K562 (cell line): ENCODE measurements at regions not wholly inside any gene's neighbourhood (a gene's known extent, or its start where the extent isn't known, plus 50 kb on each side); places are given as distances from the start of the nearest gene placed in this dataset.

Source experiments
- ATAC-seq: fragments of 200-7000 bp; cut with Tn5 transposase; 3 replicates; pipeline ENCODE4 v1.9.1; 2020; ENCODE audit warnings: moderate library complexity
- BruUV-seq: library from RNA; stranded (reverse); fragments of 400-500 nt; replicated peaks from 2 replicates; lab custom pipeline; 2021; lab: Mats Ljungman, UMichigan
- CTCF ChIA-PET: fragments of 300-600 bp; formaldehyde crosslinking; extraction: SDS; loops from one replicate; lab custom pipeline; 2021; ENCODE audit warnings: low intra/inter-chr PET ratio; lab: Yijun Ruan, JAX
- POLR2A ChIA-PET: fragments of 300-600, 350-650 bp; sonication (Branson Sonifier 250); formaldehyde crosslinking; extraction: SDS; loops from one replicate; lab custom pipeline; 2021; ENCODE audit warnings: antibody characterized with exemption, inconsistent platforms; lab: Yijun Ruan, JAX
- DNase-seq, 4 experiments: peaks; one replicate each; pipeline versions ENCODE4 v3.0.0 to v3.0.0-alpha.2; 2011 to 2018; ENCODE audit warnings: low spot score in 3 of 4, mixed read lengths in 3 of 4; ENCODE audit errors: extremely low read depth in 1 of 4
- FAIRE-seq: peaks from 2 replicates; lab custom pipeline; 2011; peaks lifted over from hg19 to GRCh38; lab: Jason Lieb, UNC
- H2AFZ ChIP-seq: 2 replicates; pipeline ENCODE4 v1.6.0; 2011; ENCODE audit warnings: low read depth, low read length, control low read depth, inconsistent platforms
- H3K27ac ChIP-seq: fragments of 200-600 bp; 3 replicates; pipeline ENCODE4 v1.8.0; 2011; ENCODE audit warnings: low read depth, mild to moderate bottlenecking, control low read depth, inconsistent platforms, low read length, moderate library complexity, mixed read lengths; ENCODE audit errors: extremely low read depth
- H3K27me3 ChIP-seq, 2 experiments: fragments of 300-600 bp in 1 of 2; 2 replicates in 1 of 2; 3 replicates in 1 of 2; pipeline versions ENCODE4 v1.6.0 to v1.8.0; 2011; ENCODE audit warnings: inconsistent platforms in 2 of 2, low read length in 2 of 2, mild to moderate bottlenecking in 1 of 2, mixed read lengths in 1 of 2, moderate library complexity in 1 of 2; ENCODE audit not compliant: control insufficient read depth in 2 of 2, insufficient read depth in 2 of 2
- H3K36me3 ChIP-seq: fragments of 300-600 bp; 3 replicates; pipeline ENCODE4 v1.8.0; 2011; ENCODE audit warnings: mild to moderate bottlenecking, low read length, inconsistent platforms; ENCODE audit not compliant: control insufficient read depth, insufficient read depth
- H3K4me1 ChIP-seq, 2 experiments: fragments of 200-600 bp in 1 of 2; replicated peaks in 1 of 2; 2 replicates in 1 of 2; 3 replicates in 1 of 2; pipeline versions ENCODE4 v1.5.1 to v1.8.0; 2011; ENCODE audit warnings: inconsistent platforms in 2 of 2, low read length in 2 of 2, mild to moderate bottlenecking in 1 of 2, mixed read lengths in 1 of 2, moderate library complexity in 1 of 2; ENCODE audit not compliant: control insufficient read depth in 2 of 2, insufficient read depth in 2 of 2
- H3K4me2 ChIP-seq: 2 replicates; pipeline ENCODE4 v1.6.1; 2011; ENCODE audit warnings: low read length, control low read depth, inconsistent platforms, mixed read lengths; ENCODE audit not compliant: insufficient read depth
- H3K4me3 ChIP-seq: fragments of 200-600 bp; sonication (generic), shearing (Covaris generic); 2 replicates; pipeline ENCODE4 v1.5.1; 2016; ENCODE audit warnings: control low read depth, inconsistent platforms
- H3K79me2 ChIP-seq: fragments of 200-600 bp; 3 replicates; pipeline ENCODE4 v1.8.0; 2011; ENCODE audit warnings: low read length, inconsistent platforms; ENCODE audit not compliant: control insufficient read depth, insufficient read depth
- H3K9ac ChIP-seq, 2 experiments: 2 replicates each; pipeline versions ENCODE4 v1.6.0 to v1.6.1; 2011; ENCODE audit warnings: low read depth in 2 of 2, low read length in 2 of 2, control low read depth in 1 of 2, inconsistent platforms in 1 of 2, mild to moderate bottlenecking in 1 of 2, mixed read lengths in 1 of 2; ENCODE audit not compliant: insufficient read depth in 1 of 2
- H3K9me1 ChIP-seq: one replicate; pipeline ENCODE4 v1.6.0; 2011; ENCODE audit warnings: inconsistent platforms, mild to moderate bottlenecking, low read length, moderate library complexity; ENCODE audit not compliant: control insufficient read depth, insufficient read depth
- H3K9me3 ChIP-seq: replicated peaks from 2 replicates; pipeline ENCODE4 v1.5.1; 2011; ENCODE audit warnings: low read depth, low read length, inconsistent platforms; ENCODE audit not compliant: control insufficient read depth, insufficient read depth
- H4K20me1 ChIP-seq: replicated peaks from 2 replicates; pipeline ENCODE4 v1.6.1; 2011; ENCODE audit warnings: low read length, inconsistent platforms, mixed read lengths; ENCODE audit not compliant: control insufficient read depth, insufficient read depth
- EP300 ChIP-seq: IDR thresholded peaks from 2 replicates; pipeline ENCODE4 v1.6.1; 2012; ENCODE audit warnings: low read length, improper control_type of control experiment
- ETS1 ChIP-seq: conservative IDR thresholded peaks from 2 replicates; pipeline ENCODE4 v1.6.1; 2011; ENCODE audit warnings: low read depth, mild to moderate bottlenecking, low read length; ENCODE audit not compliant: control insufficient read depth
- KHSRP ChIP-seq: fragments of 450-650 bp; IDR thresholded peaks from 2 replicates; pipeline ENCODE4 v1.6.1; 2017
- MCM2 ChIP-seq: fragments of 450-650 bp; IDR thresholded peaks from 2 replicates; pipeline ENCODE4 v1.6.1; 2017; ENCODE audit warnings: low read depth, mild to moderate bottlenecking
- MTA2 ChIP-seq: fragments of 450-650 bp; IDR thresholded peaks from 2 replicates; pipeline ENCODE4 v1.6.1; 2016; ENCODE audit warnings: low read depth
- PPARD ChIP-seq: fragments of 250-450 bp; sonication (Bioruptor Pico); IDR thresholded peaks from 2 replicates; pipeline ENCODE4 v1.8.0; 2022; ENCODE audit warnings: inconsistent platforms, mild to moderate bottlenecking, moderate library complexity
- SMARCC2 ChIP-seq: fragments of 450-650 bp; IDR thresholded peaks from 2 replicates; pipeline ENCODE4 v1.6.1; 2017; ENCODE audit warnings: antibody characterized with exemption, moderate library complexity, mild to moderate bottlenecking, low read depth
- TCF7 ChIP-seq: sonication (generic); IDR thresholded peaks from 2 replicates; pipeline ENCODE4 v1.6.1; 2016; ENCODE audit warnings: antibody characterized with exemption, borderline replicate concordance
- TEAD2 ChIP-seq: fragments of 450-650 bp; IDR thresholded peaks from 2 replicates; pipeline ENCODE4 v1.6.1; 2016; ENCODE audit warnings: missing genetic modification characterization, control low read depth, missing compliant biosample characterization
- ZKSCAN1 ChIP-seq: fragments of 150-350 bp; IDR thresholded peaks from 2 replicates; pipeline ENCODE4 v1.6.1; 2016; ENCODE audit warnings: low read depth, low read length
- WGBS: fragments of 100-300 bp; shearing (Covaris generic); methylation state at CpG from one replicate; pipeline ENCODE4 v1.1.6; 2016; ENCODE audit warnings: low coverage, mixed read lengths; ENCODE audit not compliant: insufficient coverage; ENCODE audit errors: missing lambda C conversion rate; 5-methylcytosine and 5-hydroxymethylcytosine counted together
- in situ Hi-C: fragments of 300-500 bp; cut with MboI; formaldehyde crosslinking; loops from 4 replicates; pipeline ENCODE4 v1.15.0; 2018; ENCODE audit warnings: inconsistent platforms, mixed read lengths
- intact Hi-C: fragments of 100-400 bp; cut with micrococcal nuclease; formaldehyde crosslinking; loops from 2 replicates; pipeline ENCODE4 v1.14.2; 2022
- TF ChIP-seq, protein P1 (sequence below), 2 experiments: fragments of 450-650 bp; IDR thresholded peaks; 2 replicates each; pipeline ENCODE4 v1.6.1; 2018; ENCODE audit warnings: mild to moderate bottlenecking in 2 of 2, low read depth in 1 of 2; ENCODE audit not compliant: partially characterized antibody in 2 of 2
- TF ChIP-seq, protein P2 (sequence below): fragments of 450-650 bp; IDR thresholded peaks from 2 replicates; pipeline ENCODE4 v1.6.1; 2017; ENCODE audit warnings: mild to moderate bottlenecking, moderate library complexity
- TF ChIP-seq, protein P3 (sequence below), 3 experiments: IDR thresholded peaks in 2 of 3; conservative IDR thresholded peaks in 1 of 3; 2 replicates each; pipeline ENCODE4 v1.5.1; 2011 to 2012; ENCODE audit warnings: low read length in 3 of 3, mild to moderate bottlenecking in 3 of 3, control low read depth in 2 of 3, improper control_type of control experiment in 1 of 3, inconsistent platforms in 1 of 3, low read depth in 1 of 3, mixed read lengths in 1 of 3, moderate library complexity in 1 of 3; ENCODE audit not compliant: insufficient read depth in 2 of 3

DNA sequence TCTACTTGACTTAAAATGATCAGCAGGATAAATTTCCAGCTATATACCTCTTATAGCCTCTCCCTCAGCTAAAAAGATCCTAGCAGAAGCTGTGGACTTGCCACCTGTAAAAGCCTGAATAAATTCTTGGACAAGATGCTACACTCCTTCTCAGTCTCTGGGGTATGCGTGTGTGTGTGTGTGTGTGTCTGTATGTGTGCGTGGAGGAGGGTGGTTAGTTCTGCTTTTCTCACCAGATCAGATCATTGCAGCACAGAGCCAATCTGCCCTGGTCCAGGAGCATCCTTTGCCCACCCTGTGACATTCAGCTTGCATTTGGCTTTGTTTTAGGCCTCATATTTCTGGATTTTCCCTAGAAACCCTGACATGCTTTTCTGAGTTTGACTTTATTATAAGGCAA, 438.3 kb downstream of the RFC3 start (continued):
- TF ChIP-seq, protein P1, sequence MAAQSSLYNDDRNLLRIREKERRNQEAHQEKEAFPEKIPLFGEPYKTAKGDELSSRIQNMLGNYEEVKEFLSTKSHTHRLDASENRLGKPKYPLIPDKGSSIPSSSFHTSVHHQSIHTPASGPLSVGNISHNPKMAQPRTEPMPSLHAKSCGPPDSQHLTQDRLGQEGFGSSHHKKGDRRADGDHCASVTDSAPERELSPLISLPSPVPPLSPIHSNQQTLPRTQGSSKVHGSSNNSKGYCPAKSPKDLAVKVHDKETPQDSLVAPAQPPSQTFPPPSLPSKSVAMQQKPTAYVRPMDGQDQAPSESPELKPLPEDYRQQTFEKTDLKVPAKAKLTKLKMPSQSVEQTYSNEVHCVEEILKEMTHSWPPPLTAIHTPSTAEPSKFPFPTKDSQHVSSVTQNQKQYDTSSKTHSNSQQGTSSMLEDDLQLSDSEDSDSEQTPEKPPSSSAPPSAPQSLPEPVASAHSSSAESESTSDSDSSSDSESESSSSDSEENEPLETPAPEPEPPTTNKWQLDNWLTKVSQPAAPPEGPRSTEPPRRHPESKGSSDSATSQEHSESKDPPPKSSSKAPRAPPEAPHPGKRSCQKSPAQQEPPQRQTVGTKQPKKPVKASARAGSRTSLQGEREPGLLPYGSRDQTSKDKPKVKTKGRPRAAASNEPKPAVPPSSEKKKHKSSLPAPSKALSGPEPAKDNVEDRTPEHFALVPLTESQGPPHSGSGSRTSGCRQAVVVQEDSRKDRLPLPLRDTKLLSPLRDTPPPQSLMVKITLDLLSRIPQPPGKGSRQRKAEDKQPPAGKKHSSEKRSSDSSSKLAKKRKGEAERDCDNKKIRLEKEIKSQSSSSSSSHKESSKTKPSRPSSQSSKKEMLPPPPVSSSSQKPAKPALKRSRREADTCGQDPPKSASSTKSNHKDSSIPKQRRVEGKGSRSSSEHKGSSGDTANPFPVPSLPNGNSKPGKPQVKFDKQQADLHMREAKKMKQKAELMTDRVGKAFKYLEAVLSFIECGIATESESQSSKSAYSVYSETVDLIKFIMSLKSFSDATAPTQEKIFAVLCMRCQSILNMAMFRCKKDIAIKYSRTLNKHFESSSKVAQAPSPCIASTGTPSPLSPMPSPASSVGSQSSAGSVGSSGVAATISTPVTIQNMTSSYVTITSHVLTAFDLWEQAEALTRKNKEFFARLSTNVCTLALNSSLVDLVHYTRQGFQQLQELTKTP (IDR thresholded peaks at IDR 0.05; ENCODE audit: low read depth in 1 of 2, partially characterized antibody in 2 of 2), result no peak
- TF ChIP-seq, protein P2, sequence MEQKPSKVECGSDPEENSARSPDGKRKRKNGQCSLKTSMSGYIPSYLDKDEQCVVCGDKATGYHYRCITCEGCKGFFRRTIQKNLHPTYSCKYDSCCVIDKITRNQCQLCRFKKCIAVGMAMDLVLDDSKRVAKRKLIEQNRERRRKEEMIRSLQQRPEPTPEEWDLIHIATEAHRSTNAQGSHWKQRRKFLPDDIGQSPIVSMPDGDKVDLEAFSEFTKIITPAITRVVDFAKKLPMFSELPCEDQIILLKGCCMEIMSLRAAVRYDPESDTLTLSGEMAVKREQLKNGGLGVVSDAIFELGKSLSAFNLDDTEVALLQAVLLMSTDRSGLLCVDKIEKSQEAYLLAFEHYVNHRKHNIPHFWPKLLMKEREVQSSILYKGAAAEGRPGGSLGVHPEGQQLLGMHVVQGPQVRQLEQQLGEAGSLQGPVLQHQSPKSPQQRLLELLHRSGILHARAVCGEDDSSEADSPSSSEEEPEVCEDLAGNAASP, result no peak
- TF ChIP-seq EP300 (no peak), SMARCC2 (no peak), TEAD2 (tag) (no peak), KHSRP (no peak)

DNA sequence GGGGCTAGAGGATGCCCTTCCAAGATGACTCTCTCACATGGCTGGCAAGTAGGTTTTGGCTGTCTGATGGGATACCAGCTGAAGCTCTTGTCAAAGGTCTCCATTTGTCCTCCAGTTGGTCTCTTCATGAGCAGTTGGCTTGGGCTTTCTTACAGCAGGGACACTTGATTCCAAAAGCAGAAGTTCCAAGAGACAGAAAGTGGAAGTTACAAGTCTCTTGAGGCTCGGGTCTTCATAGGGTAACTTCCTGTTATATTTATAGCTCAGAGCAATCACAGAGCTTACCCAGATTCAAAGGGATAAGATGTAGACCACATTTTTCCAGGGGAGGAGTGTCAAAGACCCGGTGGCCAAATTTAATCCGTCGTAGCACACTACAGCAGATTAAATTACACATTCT, 440.0 kb downstream of the RFC3 start:
- FAIRE-seq, result no peak
- Histone ChIP-seq H3K4me1 (no peaks in the 10 kb centered on the region), H3K9me3 (no peaks in the 10 kb centered on the region), H4K20me1 (no peaks in the 10 kb centered on the region), H3K79me2 (no peaks in the 10 kb centered on the region), H3K27ac (no peak overlapping the region), H3K9me1 (no peaks in the 10 kb centered on the region), H3K36me3 (no peaks in the 10 kb centered on the region), H2AFZ (no peak overlapping the region), H3K4me2 (no peak overlapping the region), H3K9ac (no peak overlapping the region), H3K27me3 (no peaks in the 10 kb centered on the region), H3K4me3 (no peak overlapping the region)
- no TSS peak for BruUV-seq
- no peak for DNase-seq
- no peak for ATAC-seq
- in situ Hi-C loops (no loop called here), intact Hi-C loops (no loop called here)
- POLR2A ChIA-PET, result no interaction called here
- CTCF ChIA-PET, result no interaction called here
- 0% methylated on average over 4 of the region's 4 CpGs for WGBS
- TF ChIP-seq MCM2 (no peak), PPARD (CRISPR knock-in tag) (no peak), TCF7 (no peak), ETS1 (no peak), ZKSCAN1 (no peak), MTA2 (no peak)
- TF ChIP-seq, protein P3, sequence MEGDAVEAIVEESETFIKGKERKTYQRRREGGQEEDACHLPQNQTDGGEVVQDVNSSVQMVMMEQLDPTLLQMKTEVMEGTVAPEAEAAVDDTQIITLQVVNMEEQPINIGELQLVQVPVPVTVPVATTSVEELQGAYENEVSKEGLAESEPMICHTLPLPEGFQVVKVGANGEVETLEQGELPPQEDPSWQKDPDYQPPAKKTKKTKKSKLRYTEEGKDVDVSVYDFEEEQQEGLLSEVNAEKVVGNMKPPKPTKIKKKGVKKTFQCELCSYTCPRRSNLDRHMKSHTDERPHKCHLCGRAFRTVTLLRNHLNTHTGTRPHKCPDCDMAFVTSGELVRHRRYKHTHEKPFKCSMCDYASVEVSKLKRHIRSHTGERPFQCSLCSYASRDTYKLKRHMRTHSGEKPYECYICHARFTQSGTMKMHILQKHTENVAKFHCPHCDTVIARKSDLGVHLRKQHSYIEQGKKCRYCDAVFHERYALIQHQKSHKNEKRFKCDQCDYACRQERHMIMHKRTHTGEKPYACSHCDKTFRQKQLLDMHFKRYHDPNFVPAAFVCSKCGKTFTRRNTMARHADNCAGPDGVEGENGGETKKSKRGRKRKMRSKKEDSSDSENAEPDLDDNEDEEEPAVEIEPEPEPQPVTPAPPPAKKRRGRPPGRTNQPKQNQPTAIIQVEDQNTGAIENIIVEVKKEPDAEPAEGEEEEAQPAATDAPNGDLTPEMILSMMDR (IDR thresholded peaks at IDR 0.05 in 2 of 3, conservative IDR thresholded peaks at IDR 0.05 in 1 of 3; ENCODE audit: insufficient read depth in 2 of 3, low read depth in 1 of 3, low read length in 3 of 3), result no peak
